Activated CD4-positive, alpha-beta T cell treated with anti-CD3 and anti-CD28 coated beads, Interleukin-2, amount 10 ng/mL, durations not matched to agents 7 days and 5 days (primary cell): ENCODE measurements at regions not wholly inside any gene's neighbourhood (a gene's known extent, or its start where the extent isn't known, plus 50 kb on each side); places are given as distances from the start of the nearest gene placed in this dataset.

Source experiments
- CTCF ChIA-PET: fragments of 350-600 bp; sonication (Branson Sonifier 250); formaldehyde crosslinking; loops from one replicate; lab custom pipeline; 2021; ENCODE audit warnings: antibody characterized with exemption; lab: Charles Lee
- POLR2A ChIA-PET: fragments of 350-600 bp; sonication (Branson Sonifier 250); formaldehyde crosslinking; loops from one replicate; lab custom pipeline; 2021; ENCODE audit warnings: antibody characterized with exemption; lab: Charles Lee
- DNase-seq: peaks from one replicate; pipeline ENCODE4 v3.0.0-alpha.2; 2020
- H3K27ac Mint-ChIP-seq: one replicate; pipeline ENCODE4 v1.8.0; 2021; ENCODE audit warnings: mild to moderate bottlenecking, moderate library complexity, mixed read lengths
- H3K27me3 Mint-ChIP-seq: one replicate; pipeline ENCODE4 v1.8.0; 2021; ENCODE audit warnings: mixed read lengths
- H3K36me3 Mint-ChIP-seq: one replicate; pipeline ENCODE4 v1.8.0; 2021; ENCODE audit warnings: low read depth, mixed read lengths
- H3K4me1 Mint-ChIP-seq: one replicate; pipeline ENCODE4 v1.8.0; 2021; ENCODE audit warnings: mixed read lengths
- H3K4me3 Mint-ChIP-seq: one replicate; pipeline ENCODE4 v1.8.0; 2021; ENCODE audit warnings: mild to moderate bottlenecking, moderate library complexity, mixed read lengths
- H3K9me3 Mint-ChIP-seq: one replicate; pipeline ENCODE4 v1.8.0; 2021; ENCODE audit warnings: mixed read lengths

DNA sequence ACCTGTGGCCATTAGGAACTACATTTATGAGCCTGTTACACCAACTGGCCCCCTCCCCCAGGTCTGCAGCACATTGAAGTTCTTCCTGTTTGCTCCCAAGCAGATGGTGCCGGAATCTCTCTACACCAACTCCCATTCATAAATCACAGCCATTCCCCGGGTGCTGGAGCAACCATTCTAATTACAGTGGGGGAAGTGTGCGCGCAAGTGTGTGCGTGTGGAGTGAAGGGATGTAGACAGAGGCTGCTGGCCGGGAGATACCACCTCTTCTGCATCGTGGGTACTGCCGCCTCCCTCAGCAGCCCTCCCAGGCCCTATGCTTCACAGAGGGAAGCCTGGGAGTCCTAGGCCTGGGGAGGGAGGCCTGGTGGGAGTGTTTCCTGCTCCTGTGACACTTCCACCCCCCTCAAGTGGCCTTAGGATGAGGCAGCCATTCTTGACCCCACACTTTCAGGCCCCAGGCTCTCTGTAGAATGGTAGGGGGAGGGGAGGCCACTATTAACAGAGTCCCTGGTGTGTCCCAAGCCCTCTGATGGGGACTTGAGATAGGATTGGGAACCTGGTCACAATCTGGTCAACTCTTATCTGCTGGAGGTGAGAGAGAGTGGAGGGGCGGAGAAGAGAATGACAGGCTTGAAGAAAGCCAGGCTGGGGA lies 69.1 kb downstream of the MAGEF1 start:
- H3K36me3 Mint-ChIP-seq, result peaks cover 4% of the 10 kb centered on the region
- no peaks in the 10 kb centered on the region for H3K9me3 Mint-ChIP-seq
- POLR2A ChIA-PET, result no interaction called here
- no peak overlapping the region for H3K4me3 Mint-ChIP-seq
- no peaks in the 10 kb centered on the region for H3K27me3 Mint-ChIP-seq
- DNase-seq, result no peak
- CTCF ChIA-PET, result no interaction called here
- no peaks in the 10 kb centered on the region for H3K4me1 Mint-ChIP-seq
- no peak overlapping the region for H3K27ac Mint-ChIP-seq

DNA sequence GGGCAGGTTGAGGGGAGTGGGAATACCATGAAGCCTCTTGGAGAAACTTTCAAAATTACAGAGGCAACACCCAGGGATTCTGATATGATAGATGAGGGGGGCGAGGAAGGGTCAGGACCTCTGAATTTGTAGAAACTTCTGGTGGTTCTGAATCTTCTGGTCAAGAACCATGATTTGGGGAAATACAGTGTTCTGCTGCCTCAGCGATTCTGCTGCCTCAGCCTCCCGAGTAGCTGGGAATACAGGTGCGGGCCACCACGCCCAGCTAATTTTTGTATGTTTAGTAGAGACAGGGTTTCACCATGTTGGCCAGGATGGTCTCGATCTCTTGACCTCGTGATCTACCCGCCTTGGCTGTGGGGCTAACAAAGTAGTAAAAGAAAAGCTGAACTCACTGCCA lies 70.4 kb downstream of the MAGEF1 start:
- no peak overlapping the region for H3K27ac Mint-ChIP-seq
- ChIA-PET POLR2A (interaction anchor here (0.6 kb wide), 1 partner anchor 271 kb away, joined by 3 read pairs; no protein-coding TSS in a partner anchor), CTCF (no interaction called here)
- no peak overlapping the region for H3K4me3 Mint-ChIP-seq
- H3K9me3 Mint-ChIP-seq, result no peaks in the 10 kb centered on the region
- DNase-seq, result no peak
- no peaks in the 10 kb centered on the region for H3K27me3 Mint-ChIP-seq
- H3K4me1 Mint-ChIP-seq, result no peaks in the 10 kb centered on the region
- peaks cover 4% of the 10 kb centered on the region for H3K36me3 Mint-ChIP-seq

DNA sequence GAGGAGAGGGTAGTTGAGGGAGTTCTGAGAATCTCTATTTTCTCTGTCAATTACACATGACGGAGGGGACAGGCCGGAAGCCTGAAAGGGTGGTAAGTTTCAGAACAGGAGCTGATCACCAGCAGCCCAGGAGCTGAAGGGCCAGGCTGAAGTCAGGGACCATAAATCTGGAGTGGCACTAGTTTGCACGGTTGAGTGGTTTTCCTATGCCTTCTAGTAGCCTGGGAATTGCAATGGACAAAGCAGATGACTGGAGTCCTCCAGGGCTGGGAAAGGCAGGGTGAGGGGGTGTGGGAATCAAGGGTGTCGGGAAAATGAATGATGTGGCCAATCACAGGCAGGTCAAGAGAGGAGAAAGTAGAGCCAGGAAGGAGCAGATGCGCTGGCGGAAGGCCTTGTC lies 72.5 kb downstream of the MAGEF1 start:
- peaks cover 4% of the 10 kb centered on the region for H3K36me3 Mint-ChIP-seq

GRCh38 chr3:184637705-184638104 lies 74.2 kb downstream of the MAGEF1 start:
- Mint-ChIP-seq H3K27ac (no peak overlapping the region), H3K9me3 (no peaks in the 10 kb centered on the region), H3K27me3 (peaks cover 4% of the 10 kb centered on the region), H3K36me3 (peaks cover 4% of the 10 kb centered on the region), H3K4me1 (peaks cover 5% of the 10 kb centered on the region), H3K4me3 (no peak overlapping the region)
- ChIA-PET POLR2A (no interaction called here), CTCF (no interaction called here)
- DNase-seq, result peak; percentile 28

More for the DNA sequence above, 72.5 kb downstream of the MAGEF1 start:
- Mint-ChIP-seq H3K4me1 (peaks cover 5% of the 10 kb centered on the region), H3K27me3 (peaks cover 4% of the 10 kb centered on the region), H3K27ac (no peak overlapping the region), H3K4me3 (no peak overlapping the region), H3K9me3 (no peaks in the 10 kb centered on the region)
- DNase-seq, result no peak
- POLR2A ChIA-PET, result no interaction called here
- CTCF ChIA-PET, result interaction anchor here (0.7 to 1.5 kb wide), 3 partner anchors 16 to 19 kb away, joined by 3 to 4 read pairs (median 3); no protein-coding TSS in a partner anchor

- no peaks in the 10 kb centered on the region for H3K9me3 Mint-ChIP-seq
- peaks cover 5% of the 10 kb centered on the region for H3K4me1 Mint-ChIP-seq
- no peak overlapping the region for H3K27ac Mint-ChIP-seq
- peak; percentile 58 for DNase-seq
- H3K4me3 Mint-ChIP-seq, result peak overlapping the region; percentile 21
- peaks cover 4% of the 10 kb centered on the region for H3K36me3 Mint-ChIP-seq
- ChIA-PET POLR2A (no interaction called here), CTCF (interaction anchor here (0.6 kb wide), 1 partner anchor 57 kb away, joined by 3 read pairs; no protein-coding TSS in a partner anchor)
- H3K27me3 Mint-ChIP-seq, result peaks cover 4% of the 10 kb centered on the region
Observed at GRCh38 chr3:184636741-184637316, 75.0 kb downstream of the MAGEF1 start.

DNA sequence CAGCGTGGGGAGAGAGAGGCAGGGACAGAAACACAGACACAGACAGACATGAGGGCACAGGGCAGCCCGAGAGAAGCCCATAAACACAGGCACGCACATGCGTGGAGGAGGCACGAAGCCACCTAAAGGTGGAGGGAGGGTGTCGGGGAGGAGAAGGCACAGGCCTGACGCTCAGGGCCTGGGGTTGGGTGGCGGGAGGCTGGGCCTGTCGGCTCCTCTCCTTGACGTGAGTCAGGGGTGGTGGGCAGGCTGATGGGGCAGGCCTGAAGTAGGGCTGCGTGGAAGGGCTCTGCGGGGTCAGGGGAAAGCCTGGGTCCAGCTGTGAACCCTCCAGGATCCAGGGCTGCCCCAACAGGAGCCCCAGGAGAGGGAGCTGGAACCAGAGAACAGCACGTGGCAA lies 74.2 kb downstream of the EPHB3 start:
- Mint-ChIP-seq H3K4me1 (peaks cover 5% of the 10 kb centered on the region), H3K27me3 (peaks cover 4% of the 10 kb centered on the region), H3K27ac (no peak overlapping the region), H3K4me3 (no peak overlapping the region), H3K36me3 (peaks cover 2% of the 10 kb centered on the region), H3K9me3 (no peaks in the 10 kb centered on the region)
- ChIA-PET POLR2A (no interaction called here), CTCF (no interaction called here)
- no peak for DNase-seq

- H3K27ac Mint-ChIP-seq, result peak overlapping the region; percentile 63
- ChIA-PET POLR2A (interaction anchor here (0.7 kb wide), 1 partner anchor 10 kb away, joined by 5 read pairs; no protein-coding TSS in a partner anchor), CTCF (interaction anchor here (0.7 kb wide), 1 partner anchor 63 kb away, joined by 3 read pairs; no protein-coding TSS in a partner anchor)
Observed at GRCh38 chr3:184635126-184635525, 73.5 kb downstream of the EPHB3 start.

GRCh38 chr3:184633237-184633579 lies 71.6 kb downstream of the EPHB3 start:
- Mint-ChIP-seq H3K9me3 (no peaks in the 10 kb centered on the region), H3K27ac (no peak overlapping the region), H3K27me3 (peaks cover 4% of the 10 kb centered on the region), H3K36me3 (no peaks in the 10 kb centered on the region), H3K4me1 (peaks cover 5% of the 10 kb centered on the region), H3K4me3 (no peak overlapping the region)
- POLR2A ChIA-PET, result no interaction called here
- CTCF ChIA-PET, result interaction anchor here (1.0 to 1.2 kb wide), 2 partner anchors 11 to 142 kb away, joined by 3 read pairs; no protein-coding TSS in a partner anchor
- no peak for DNase-seq

More at GRCh38 chr3:184635126-184635525, 73.5 kb downstream of the EPHB3 start:
- no peaks in the 10 kb centered on the region for H3K9me3 Mint-ChIP-seq
- no peak for DNase-seq
- peaks cover 4% of the 10 kb centered on the region for H3K27me3 Mint-ChIP-seq
- H3K36me3 Mint-ChIP-seq, result no peaks in the 10 kb centered on the region
- H3K4me1 Mint-ChIP-seq, result peaks cover 5% of the 10 kb centered on the region
- H3K4me3 Mint-ChIP-seq, result no peak overlapping the region

DNA sequence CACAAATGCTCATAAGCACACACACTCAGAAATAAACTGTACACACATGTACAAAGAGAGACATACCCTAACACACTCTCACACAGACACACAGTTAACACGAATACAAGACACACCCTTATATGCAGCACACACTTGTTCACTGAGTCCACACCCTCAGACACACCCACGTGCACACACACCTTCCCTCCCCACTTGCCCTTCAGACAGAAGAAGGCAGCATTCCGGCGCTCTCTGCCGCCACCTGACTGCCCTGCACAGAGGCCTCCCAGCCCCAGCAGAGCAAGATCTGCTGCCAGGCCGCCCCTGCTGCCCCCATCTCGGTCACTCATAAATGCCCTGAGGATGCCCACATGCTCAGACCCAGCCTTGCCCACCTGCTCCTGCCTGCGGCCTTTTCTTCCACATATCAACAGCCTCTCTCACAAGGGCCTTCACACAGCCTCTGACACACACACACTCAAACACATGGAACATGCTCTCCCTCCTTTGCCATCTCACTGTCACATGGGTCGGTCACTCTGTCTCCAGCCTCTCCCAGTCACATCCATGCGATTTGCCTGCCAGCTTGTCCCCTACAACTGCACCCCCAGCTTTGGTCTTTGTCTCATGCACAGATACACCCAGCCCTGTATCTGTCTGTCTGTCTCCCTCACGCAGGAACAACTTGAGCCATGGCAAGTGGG lies 71.1 kb downstream of the EPHB3 start:
- H3K36me3 Mint-ChIP-seq, result no peaks in the 10 kb centered on the region
- peaks cover 5% of the 10 kb centered on the region for H3K4me1 Mint-ChIP-seq
- no peaks in the 10 kb centered on the region for H3K9me3 Mint-ChIP-seq
- H3K27ac Mint-ChIP-seq, result no peak overlapping the region
- ChIA-PET POLR2A (no interaction called here), CTCF (interaction anchor here (1.0 to 1.2 kb wide), 2 partner anchors 12 to 143 kb away, joined by 3 read pairs; no protein-coding TSS in a partner anchor)
- no peak overlapping the region for H3K4me3 Mint-ChIP-seq
- peaks cover 4% of the 10 kb centered on the region for H3K27me3 Mint-ChIP-seq
- no peak for DNase-seq
